GM18858 (cell line): ENCODE measurements at regions not wholly inside any gene's neighbourhood (a gene's known extent, or its start where the extent isn't known, plus 50 kb on each side); places are given as distances from the start of the nearest gene placed in this dataset.
"Not testable (repeated sequence)": the region's sequence is repeated elsewhere in the genome, so short reads cannot be mapped to it uniquely, and the experiment has no call there.

ENCODE experiments used
- ATAC-seq: cut with Tn5 transposase; IDR thresholded peaks from one replicate; pipeline ENCODE4 v1.9.1; 2021; ENCODE audit not compliant: unreplicated experiment

DNA sequence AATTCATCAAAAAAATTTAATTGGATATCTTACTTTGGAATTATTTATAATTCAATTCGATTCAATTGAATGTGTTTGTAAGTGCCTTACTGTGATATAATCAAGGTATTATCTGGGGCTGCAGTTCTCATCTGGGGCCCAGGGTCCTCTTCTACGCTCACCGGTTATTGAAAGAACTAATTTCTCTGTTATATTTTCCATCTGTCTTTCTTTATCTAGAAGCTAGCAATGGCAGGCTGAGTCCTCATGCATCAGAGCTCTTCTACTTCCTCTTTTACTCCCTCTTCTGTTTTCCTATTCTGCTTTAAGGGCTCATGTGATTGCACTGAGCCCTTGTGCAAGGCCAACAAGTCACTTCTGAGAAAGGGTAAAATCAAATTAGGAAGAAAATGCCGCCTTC is 315.6 kb downstream of the RAD51AP2 start:
- ATAC-seq, result peak; percentile 99

DNA sequence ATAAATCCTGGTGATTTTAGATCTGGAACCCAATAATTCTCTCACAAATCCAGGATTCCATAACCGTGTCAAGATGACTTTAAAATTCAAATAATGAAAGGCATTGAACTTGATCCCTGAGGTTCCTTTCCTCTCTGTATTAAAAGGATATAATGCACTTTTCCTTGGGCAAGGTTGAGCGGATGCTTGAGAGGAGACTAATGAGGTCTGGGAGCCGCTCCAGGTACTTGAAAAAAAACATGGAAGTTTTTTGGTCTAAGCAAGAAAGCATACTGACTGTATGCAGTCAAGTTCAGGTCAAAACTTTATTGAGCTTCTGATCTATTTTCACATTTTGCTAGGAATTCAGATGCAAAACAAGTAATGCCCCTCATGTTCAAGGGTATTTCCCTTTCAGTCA is 318.5 kb downstream of the RAD51AP2 start:
- no peak for ATAC-seq

DNA sequence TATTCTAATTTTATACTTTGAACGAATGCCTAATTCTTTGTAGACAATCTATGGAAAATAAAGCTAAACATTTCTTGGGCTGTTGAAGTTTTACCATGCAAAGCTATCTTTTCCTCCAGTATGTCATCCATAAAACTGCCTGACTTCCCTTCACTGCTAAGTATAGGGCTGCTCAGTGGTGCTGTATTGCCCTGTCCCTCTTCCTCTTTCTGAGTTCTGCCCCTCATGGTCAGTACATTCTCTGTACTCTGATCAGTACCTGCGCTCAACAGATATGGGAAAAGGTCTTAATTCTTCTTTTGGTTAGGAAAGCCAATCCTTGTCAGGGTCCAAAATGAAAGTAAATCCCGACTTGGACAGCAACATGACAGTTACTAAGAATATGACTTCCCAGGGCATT is 321.9 kb downstream of the RAD51AP2 start:
- no peak for ATAC-seq

DNA sequence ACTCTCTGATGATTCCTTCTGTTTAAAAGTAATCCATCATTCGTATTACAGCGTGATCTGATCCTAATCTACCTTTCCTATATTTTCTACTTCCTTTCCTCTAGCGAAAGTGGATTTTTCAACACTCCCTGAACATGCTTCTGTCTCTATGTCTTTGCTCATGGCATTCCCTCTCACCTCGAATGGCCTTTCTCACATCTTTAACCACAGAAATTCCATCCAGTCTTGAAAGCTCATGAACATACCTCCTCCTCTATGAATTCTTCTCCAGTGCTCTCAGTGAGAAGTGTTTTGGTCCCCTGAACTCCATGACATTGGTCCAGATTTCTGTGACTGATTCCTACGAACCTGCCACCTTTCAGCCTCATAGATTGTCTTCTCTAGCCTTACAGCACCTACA is 323.2 kb downstream of the RAD51AP2 start:
- ATAC-seq, result no peak

DNA sequence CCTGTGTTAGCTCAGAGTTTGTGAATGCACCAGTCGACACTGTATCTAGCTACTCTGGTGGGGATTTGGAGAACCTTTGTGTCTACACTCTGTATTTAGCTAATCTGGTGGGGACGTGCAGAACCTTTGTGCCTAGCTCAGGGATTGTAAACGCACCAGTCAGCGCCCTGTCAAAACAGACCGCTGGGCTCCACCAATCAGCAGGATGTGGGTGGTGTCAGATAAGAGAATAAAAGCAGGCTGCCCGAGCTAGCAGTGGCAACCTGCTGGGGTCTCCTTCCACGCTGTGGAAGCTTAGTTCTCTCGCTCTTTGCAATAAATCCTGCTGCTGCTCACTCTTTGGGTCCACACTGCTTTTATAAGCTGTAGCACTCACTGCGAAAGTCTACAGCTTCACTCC is 324.2 kb downstream of the RAD51AP2 start:
- ATAC-seq, result no peak

DNA sequence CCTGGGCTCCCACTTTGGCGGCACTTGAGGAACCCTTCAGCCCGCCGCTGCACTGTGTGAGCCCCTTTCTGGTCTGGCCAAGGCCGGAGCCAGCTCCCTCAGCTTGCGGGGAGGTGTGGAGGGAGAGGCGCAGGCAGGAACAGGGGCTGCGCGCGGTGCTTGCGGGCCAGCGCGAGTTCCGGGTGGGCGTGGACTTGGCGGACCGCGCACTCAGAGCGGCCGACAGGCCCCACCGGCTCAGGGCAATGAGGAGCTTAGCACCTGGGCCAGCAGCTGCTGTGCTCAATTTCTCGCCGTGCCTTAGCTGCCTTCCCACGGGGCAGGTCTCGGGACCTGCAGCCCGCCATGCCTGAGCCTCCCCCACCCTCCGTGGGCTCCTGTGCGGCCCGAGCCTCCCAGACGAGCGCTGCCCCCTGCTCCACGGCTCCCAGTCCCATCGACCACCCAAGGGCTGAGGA is 324.8 kb downstream of the RAD51AP2 start:
- ATAC-seq, result not testable (repeated sequence)

DNA sequence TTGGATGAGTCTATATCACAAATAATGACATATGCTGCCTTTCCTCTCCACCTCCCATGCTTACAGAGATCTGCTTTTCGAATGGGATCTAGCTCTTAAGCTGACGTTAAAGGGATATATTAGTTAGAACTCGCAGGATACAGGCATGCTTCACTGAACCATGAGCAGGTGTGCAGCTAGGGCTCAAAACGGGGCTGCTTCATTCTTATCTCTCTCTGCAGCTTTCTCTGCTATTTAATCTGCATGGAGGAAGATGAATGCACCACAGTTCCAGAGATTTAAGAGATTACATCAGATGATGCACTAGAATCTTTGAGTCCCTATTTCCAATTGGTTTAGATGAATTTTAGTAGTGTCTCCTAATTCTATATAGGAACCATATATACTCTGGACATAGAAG is 327.0 kb downstream of the RAD51AP2 start:
- ATAC-seq, result no peak

DNA sequence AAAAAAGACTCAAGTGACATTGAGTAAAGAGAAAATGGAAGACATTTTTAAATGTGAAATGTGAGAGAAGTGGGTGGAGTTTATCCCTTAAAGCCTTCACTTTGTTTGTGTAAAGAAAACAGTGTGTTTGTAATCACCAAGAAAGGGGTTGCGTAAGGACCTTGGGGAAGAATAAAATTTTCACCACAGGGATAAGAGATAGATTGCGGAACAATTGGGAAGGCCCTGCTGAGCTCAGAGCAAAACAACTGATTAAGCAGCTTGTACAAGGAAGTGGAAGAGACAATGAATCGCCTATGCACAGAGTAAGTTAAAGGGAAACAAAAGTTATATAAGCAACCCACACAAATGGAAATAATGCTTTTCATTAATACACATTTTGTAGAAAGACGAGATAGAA is 327.7 kb downstream of the RAD51AP2 start:
- ATAC-seq, result no peak

DNA sequence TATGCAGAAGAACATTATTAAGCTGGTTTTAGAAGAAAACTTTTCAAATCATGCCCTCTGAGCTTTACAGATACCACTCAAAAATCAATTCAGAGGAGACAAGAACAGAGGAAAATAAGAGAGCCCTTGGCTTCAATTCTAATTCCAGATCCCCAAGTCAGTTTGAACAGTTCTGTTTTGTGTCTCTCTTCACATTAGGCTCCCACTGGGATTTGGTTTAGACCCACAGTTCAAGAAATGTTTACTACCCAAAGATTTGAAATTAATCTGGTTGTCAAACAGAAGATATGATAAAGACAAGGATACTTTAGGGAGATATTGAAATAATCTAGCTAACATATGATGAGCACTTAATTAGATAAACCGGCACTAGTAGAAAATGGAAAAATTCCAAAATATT is 329.5 kb downstream of the RAD51AP2 start:
- no peak for ATAC-seq

DNA sequence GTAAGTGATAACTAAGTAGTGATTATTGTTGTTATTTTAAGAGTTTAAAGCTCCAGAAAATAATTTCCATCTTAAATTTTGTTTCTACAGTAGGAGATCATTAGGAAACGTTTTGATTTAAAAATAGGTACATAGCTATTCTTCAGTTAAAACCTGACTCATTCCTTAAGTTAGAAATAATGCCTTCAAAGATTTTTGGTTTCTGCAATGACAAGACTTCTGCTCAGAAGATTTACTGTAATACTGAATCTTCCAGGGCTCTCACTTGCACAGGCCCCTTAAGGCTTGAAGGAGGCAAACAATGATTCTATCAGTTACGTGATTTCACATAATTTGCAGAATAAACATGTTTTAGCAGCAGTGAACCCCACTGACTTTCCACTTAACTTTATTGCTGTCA is 333.7 kb downstream of the RAD51AP2 start:
- no peak for ATAC-seq

DNA sequence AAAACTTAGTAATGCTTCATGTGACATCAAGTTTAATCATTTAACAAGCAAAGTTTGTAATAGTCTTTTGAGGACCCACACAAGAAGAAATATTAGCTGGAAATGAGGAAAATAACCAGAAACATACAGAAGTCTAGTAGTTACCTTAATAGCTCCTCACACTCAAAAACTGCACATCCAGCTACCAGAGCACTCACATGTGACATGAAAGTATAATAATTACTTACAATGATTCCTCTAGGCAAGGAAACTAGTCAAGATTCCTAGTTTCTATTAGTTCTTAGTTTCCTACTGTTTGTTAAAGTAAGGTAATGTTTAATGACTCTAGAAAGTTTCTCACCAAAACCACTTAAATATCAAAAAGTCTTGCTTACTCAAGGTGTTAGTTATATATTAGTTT is 335.8 kb downstream of the RAD51AP2 start:
- no peak for ATAC-seq

DNA sequence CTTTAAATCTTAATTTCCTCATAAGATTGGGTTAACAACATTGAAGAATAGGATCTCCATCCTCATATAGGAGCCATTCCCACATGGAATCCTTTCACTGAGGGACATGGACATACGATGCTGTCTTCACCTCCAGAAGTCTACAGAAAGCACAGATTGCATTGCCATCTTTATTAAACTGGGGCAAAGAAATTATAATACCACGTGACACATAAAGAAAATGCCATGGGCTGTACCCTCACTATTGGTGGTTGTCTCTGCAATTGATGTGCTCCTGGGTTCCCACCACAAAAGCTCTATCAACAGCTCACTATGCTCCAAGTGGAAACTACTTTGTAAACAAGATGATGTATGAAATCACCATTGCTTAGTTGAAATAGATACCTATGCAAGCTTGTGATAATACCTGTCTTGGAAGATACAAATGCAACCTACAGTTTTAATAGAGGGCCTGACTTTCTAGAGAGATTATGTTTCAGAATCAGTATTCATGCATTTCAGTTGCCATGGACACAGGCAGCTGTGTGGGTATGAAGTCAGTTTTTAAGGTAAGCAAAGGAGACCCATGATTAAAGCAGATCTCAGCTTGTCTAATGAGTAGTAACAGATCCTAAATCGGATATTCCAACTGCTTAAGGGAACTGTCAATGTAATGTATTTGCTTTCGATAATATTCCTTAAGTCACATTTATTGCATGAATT is 337.0 kb downstream of the RAD51AP2 start:
- ATAC-seq, result no peak

DNA sequence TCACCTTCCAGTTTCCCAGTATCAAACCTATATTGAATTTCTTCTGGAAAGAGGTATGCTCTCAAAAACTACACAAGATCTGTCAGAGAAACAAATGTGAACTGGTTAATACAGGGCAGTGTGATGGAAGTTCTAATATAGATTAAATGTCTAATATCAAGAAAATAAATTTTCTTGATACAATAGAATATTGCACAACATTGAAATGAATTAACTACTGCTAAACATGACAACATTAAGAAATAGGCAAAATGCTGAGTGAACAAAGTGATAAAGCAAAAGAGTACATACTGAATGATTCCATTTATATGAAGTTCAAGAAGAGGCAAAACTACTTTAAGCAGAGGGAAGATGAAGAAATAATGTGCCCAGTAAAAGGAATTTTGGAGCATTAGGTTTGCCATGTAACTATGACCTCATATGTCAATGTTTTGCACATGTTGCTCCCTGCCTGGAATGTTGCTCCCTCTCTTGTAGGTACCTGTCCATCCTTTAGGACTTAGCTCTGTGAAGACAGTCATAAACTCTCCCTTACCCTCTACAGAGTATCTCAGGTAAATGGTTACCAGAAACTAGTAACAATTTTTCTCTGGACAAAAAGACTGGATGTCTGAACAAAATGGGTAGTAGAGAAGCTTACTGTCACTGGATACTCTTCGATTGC is 339.0 kb downstream of the RAD51AP2 start:
- no peak for ATAC-seq

DNA sequence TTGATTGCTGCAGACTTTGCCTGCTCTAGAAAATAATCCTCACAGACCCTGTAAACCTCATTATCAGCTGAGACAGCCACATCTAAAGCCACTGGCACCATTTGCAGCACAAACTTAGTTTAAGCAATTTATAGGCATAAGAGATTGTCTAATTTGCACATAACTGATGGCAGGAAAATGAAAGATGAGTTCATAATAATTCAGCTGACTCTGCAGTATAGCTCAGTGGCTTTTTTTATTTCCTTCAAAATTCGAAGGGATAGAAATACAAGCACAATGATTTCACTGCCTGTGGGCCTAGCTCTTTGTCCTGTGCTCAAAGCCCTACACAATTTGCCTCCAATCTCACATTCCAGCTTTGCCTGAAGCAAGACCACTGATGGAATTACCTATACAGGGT is 341.2 kb downstream of the RAD51AP2 start:
- no peak for ATAC-seq

DNA sequence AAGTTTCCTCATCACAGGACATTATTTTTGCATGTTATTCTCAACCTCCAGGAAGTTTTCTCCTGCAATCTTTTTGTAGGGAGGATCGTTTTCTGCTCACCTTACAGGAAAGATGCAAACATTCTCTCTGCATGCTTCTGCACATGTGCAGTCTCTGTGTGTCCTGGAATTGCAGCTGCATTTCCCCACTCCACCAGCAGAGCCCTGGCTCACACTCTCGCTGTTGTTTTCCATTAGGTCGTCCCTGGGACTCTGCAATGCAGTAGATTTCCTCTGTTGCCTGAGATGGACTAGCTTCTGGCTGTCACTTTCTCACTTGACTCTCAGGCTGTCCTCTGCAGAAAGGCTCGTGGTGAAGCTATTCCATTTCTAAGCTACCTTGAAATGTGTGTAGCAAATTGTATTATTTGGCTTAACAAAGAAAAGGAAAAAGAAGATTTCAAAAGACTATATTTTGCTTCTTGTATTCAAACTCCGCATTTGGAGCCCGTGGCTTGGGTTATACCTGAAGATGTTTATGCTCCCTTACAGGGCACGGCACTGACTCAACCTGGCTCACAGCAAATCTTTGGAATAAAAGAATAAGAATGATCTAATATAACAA is 346.7 kb downstream of the RAD51AP2 start:
- peak; percentile 67 for ATAC-seq

DNA sequence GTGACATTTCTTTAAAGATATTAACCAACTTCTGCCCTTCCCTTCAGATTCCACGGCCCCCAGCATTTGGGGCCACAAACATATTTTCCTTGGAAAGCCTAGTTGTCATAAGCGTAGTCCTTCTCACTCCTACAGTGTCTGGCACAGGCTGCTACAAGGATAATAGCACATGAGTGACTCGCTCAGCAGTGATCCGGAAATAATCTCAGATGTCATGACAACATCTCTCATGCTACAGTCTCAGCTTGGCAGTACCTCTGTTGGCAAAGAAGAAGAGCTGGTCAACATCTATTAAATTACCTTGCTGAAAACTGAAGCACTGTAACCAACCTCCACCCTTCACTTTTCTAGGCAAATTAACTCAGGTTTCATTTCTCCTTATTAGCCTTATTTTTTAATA is 351.7 kb downstream of the RAD51AP2 start:
- no peak for ATAC-seq

DNA sequence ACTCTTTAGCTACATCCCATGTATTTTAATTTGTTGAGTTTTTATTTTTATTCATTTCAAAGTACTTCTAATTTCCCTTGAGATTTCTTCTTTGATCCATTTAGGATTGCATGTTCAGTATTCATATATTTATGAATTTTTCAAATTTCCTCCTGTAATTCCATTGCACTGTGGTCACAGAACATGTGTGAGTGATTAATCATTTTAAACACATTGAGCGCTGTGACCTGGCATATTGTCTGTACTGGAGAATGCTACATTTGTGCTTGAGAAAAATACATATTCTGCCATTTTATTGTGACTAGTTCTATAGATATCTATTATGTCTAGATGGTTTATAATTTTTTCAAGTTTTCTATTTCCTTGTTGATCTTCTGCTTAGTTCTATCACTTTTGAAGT is 353.7 kb downstream of the RAD51AP2 start:
- ATAC-seq, result no peak

DNA sequence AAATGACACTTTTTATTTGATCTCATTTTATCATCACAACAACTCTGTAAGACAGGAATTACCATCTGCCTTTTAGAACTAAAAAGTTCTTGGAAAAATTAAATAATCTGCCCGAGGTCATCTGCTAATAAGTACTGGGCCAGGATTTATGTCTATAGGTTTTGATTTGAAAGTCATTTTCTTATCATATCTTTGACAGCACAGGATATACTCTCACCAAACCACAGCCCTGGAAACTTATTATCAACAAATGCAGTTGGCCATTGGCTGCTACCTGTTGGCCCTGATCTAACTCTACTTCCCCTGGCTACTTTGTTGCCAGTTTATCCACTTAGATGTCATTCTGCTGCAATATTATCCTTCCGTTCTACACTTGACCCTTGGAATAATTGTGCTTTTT is 354.6 kb downstream of the RAD51AP2 start:
- no peak for ATAC-seq

DNA sequence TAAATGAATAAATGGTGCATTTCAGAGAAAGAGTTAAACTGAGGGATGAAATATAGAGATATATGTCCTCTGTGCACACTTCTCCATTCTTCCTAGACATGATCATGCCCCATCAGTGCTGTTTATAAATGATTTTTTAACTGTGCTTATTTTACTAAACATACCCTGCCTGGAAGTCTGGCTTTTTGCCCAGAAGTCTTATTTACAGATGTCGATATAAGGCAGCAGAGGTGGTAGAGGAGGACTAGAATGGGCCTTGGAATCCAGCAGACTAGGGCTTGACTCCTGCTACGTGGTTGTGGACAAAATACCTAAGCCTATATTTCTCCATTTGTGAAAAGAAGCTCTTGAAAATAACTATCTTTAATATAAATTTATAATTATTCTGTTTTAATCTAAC is 355.5 kb downstream of the RAD51AP2 start:
- ATAC-seq, result no peak

DNA sequence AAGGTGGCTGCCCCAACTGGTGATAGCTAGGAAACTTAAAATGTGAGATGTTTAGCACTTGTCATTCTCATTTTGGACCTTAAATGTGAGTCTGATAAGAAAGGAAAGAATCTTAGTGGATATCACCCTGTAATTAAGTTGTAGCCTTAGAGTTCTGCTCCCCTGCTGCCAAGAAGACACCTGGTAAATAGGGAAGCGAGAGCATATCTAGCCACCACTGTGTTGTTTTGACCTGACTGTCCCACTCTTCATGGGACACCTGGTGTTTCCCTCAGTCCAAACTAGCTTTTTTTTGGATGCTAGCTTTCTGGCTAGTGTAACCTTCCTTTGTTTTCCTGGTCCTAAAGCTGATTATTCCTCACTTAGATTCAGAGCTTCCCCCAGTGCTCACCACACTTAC is 357.6 kb downstream of the RAD51AP2 start:
- peak; percentile 67 for ATAC-seq

DNA sequence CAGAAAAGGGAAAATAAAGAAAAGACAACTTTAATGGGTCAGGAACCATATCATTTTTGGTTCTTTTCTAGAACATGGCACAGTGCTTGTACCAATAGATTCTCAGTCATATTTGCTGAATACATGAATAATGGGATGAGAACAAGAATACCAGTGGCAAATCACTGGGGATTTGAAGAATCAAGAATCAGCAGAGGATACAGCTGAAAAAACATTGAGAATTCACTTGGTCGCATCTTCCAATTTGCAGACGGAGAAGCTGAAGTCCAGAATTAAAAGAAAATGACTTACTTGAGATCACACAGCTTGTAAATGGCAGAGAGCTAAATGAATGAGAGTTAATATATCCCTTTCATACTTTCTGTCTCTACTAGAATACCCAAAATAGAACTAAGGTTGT is 362.2 kb downstream of the RAD51AP2 start:
- no peak for ATAC-seq

DNA sequence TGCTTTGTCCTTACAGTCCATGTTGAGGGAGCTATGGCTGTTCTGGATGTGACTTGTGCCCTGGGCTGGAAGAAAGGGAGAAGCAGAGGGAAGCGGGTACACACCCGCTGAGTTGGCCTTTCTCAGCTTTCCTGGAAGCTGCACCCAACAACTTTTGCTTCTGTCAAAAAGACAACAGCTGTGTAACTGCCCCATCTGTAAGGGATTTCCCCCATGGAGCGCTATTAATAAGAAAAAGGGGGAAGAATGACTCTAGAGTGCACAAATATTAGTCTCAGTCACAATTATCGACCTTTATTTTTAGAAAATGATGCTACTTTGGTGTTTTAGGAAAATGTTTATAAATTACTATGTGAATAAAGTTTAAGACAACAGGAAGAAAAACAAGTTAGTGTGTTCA is 368.3 kb downstream of the RAD51AP2 start:
- ATAC-seq, result no peak
